ENCODE measurements at regions not wholly inside any gene's neighbourhood (a gene's known extent, or its start where the extent isn't known, plus 50 kb on each side); places are given as distances from the start of the nearest gene placed in this dataset.
"Not testable (repeated sequence)": the region's sequence is repeated elsewhere in the genome, so short reads cannot be mapped to it uniquely, and the experiment has no call there.

GRCh38 chr13:67932991-67933390, 702.9 kb upstream of the PCDH9 start:
- no peaks in the 10 kb centered on the region for H3K4me1 ChIP-seq (ENCODE audit: insufficient read depth, insufficient read length)
- TF ChIP-seq YY1 (IDR thresholded peaks at IDR 0.05; ENCODE audit: insufficient read depth, insufficient read length) = no peak
- no peak for TF ChIP-seq SUZ12 (IDR thresholded peaks at IDR 0.05; ENCODE audit: extremely low read depth, insufficient read depth, insufficient read length)
- TF ChIP-seq ZNF274 (IDR thresholded peaks at IDR 0.05; ENCODE audit: low read depth, low read length) = no peak
- DNase-seq (ENCODE audit: low read depth, low spot score) = no peak

GRCh38 chr13:67917291-67917987, 687.3 kb upstream of the PCDH9 start:
- Histone ChIP-seq H3K27me3 (ENCODE audit: insufficient read depth, insufficient read length) (no peaks in the 10 kb centered on the region), H3K9ac (ENCODE audit: insufficient read length, low read depth) (no peak overlapping the region), H3K4me1 (ENCODE audit: insufficient read depth, insufficient read length) (no peaks in the 10 kb centered on the region), H3K36me3 (ENCODE audit: insufficient read depth, insufficient read length, low read length) (no peaks in the 10 kb centered on the region), H3K9me3 (ENCODE audit: insufficient read depth, low read length) (no peaks in the 10 kb centered on the region), H3K4me3 (ENCODE audit: insufficient read length, low read depth) (no peak overlapping the region)
- TF ChIP-seq ZNF274 (IDR thresholded peaks at IDR 0.05; ENCODE audit: low read depth, low read length) (no peak), SUZ12 (IDR thresholded peaks at IDR 0.05; ENCODE audit: extremely low read depth, insufficient read depth, insufficient read length) (no peak), YY1 (IDR thresholded peaks at IDR 0.05; ENCODE audit: insufficient read depth, insufficient read length) (no peak)
- DNase-seq (ENCODE audit: low read depth, low spot score) = no peak

More at GRCh38 chr13:67932991-67933390, 702.9 kb upstream of the PCDH9 start:
- Histone ChIP-seq H3K4me3 (ENCODE audit: insufficient read length, low read depth) (no peak overlapping the region), H3K9me3 (ENCODE audit: insufficient read depth, low read length) (no peaks in the 10 kb centered on the region), H3K27me3 (ENCODE audit: insufficient read depth, insufficient read length) (no peaks in the 10 kb centered on the region), H3K9ac (ENCODE audit: insufficient read length, low read depth) (no peak overlapping the region), H3K36me3 (ENCODE audit: insufficient read depth, insufficient read length, low read length) (no peaks in the 10 kb centered on the region)

GRCh38 chr13:67916650-67917049, 686.5 kb upstream of the PCDH9 start:
- Histone ChIP-seq H3K4me3 (ENCODE audit: insufficient read length, low read depth) (no peak overlapping the region), H3K9me3 (ENCODE audit: insufficient read depth, low read length) (no peaks in the 10 kb centered on the region), H3K4me1 (ENCODE audit: insufficient read depth, insufficient read length) (no peaks in the 10 kb centered on the region), H3K36me3 (ENCODE audit: insufficient read depth, insufficient read length, low read length) (no peaks in the 10 kb centered on the region), H3K9ac (ENCODE audit: insufficient read length, low read depth) (no peak overlapping the region), H3K27me3 (ENCODE audit: insufficient read depth, insufficient read length) (no peaks in the 10 kb centered on the region)
- no peak for DNase-seq (ENCODE audit: low read depth, low spot score)
- TF ChIP-seq SUZ12 (IDR thresholded peaks at IDR 0.05; ENCODE audit: extremely low read depth, insufficient read depth, insufficient read length) (no peak), ZNF274 (IDR thresholded peaks at IDR 0.05; ENCODE audit: low read depth, low read length) (no peak), YY1 (IDR thresholded peaks at IDR 0.05; ENCODE audit: insufficient read depth, insufficient read length) (no peak)

GRCh38 chr13:67914535-67914934, 684.4 kb upstream of the PCDH9 start:
- TF ChIP-seq YY1 (IDR thresholded peaks at IDR 0.05; ENCODE audit: insufficient read depth, insufficient read length) = no peak
- TF ChIP-seq ZNF274 (IDR thresholded peaks at IDR 0.05; ENCODE audit: low read depth, low read length) = no peak
- no peak for TF ChIP-seq SUZ12 (IDR thresholded peaks at IDR 0.05; ENCODE audit: extremely low read depth, insufficient read depth, insufficient read length)
- Histone ChIP-seq H3K36me3 (ENCODE audit: insufficient read depth, insufficient read length, low read length) (no peaks in the 10 kb centered on the region), H3K4me3 (ENCODE audit: insufficient read length, low read depth) (no peak overlapping the region), H3K9me3 (ENCODE audit: insufficient read depth, low read length) (no peaks in the 10 kb centered on the region), H3K9ac (ENCODE audit: insufficient read length, low read depth) (no peak overlapping the region), H3K27me3 (ENCODE audit: insufficient read depth, insufficient read length) (no peaks in the 10 kb centered on the region), H3K4me1 (ENCODE audit: insufficient read depth, insufficient read length) (no peaks in the 10 kb centered on the region)
- DNase-seq (ENCODE audit: low read depth, low spot score) = no peak

- not testable (repeated sequence) for H3K9me3 ChIP-seq (ENCODE audit: insufficient read depth, low read length); H3K4me3 ChIP-seq (ENCODE audit: insufficient read length, low read depth); H3K4me1 ChIP-seq (ENCODE audit: insufficient read depth, insufficient read length); H3K27me3 ChIP-seq (ENCODE audit: insufficient read depth, insufficient read length); H3K9ac ChIP-seq (ENCODE audit: insufficient read length, low read depth); H3K36me3 ChIP-seq (ENCODE audit: insufficient read depth, insufficient read length, low read length)
- peak; percentile 0 for DNase-seq (ENCODE audit: low read depth, low spot score)
These were observed 672.8 kb upstream of the PCDH9 start for GRCh38 chr13:67902960-67903359.

- Histone ChIP-seq H3K9ac (ENCODE audit: insufficient read length, low read depth) (no peak overlapping the region), H3K36me3 (ENCODE audit: insufficient read depth, insufficient read length, low read length) (no peaks in the 10 kb centered on the region), H3K4me3 (ENCODE audit: insufficient read length, low read depth) (no peak overlapping the region), H3K27me3 (ENCODE audit: insufficient read depth, insufficient read length) (no peaks in the 10 kb centered on the region), H3K9me3 (ENCODE audit: insufficient read depth, low read length) (no peaks in the 10 kb centered on the region), H3K4me1 (ENCODE audit: insufficient read depth, insufficient read length) (no peaks in the 10 kb centered on the region)
- DNase-seq (ENCODE audit: low read depth, low spot score) = no peak
- no peak for TF ChIP-seq ZNF274 (IDR thresholded peaks at IDR 0.05; ENCODE audit: low read depth, low read length)
- TF ChIP-seq SUZ12 (IDR thresholded peaks at IDR 0.05; ENCODE audit: extremely low read depth, insufficient read depth, insufficient read length) = no peak
- no peak for TF ChIP-seq YY1 (IDR thresholded peaks at IDR 0.05; ENCODE audit: insufficient read depth, insufficient read length)
These were observed 650.8 kb upstream of the PCDH9 start for GRCh38 chr13:67880916-67881315.

- Histone ChIP-seq H3K4me1 (ENCODE audit: insufficient read depth, insufficient read length) (no peaks in the 10 kb centered on the region), H3K4me3 (ENCODE audit: insufficient read length, low read depth) (no peak overlapping the region), H3K9ac (ENCODE audit: insufficient read length, low read depth) (no peak overlapping the region), H3K9me3 (ENCODE audit: insufficient read depth, low read length) (no peaks in the 10 kb centered on the region), H3K27me3 (ENCODE audit: insufficient read depth, insufficient read length) (no peaks in the 10 kb centered on the region), H3K36me3 (ENCODE audit: insufficient read depth, insufficient read length, low read length) (no peaks in the 10 kb centered on the region)
- no peak for DNase-seq (ENCODE audit: low read depth, low spot score)
- TF ChIP-seq YY1 (IDR thresholded peaks at IDR 0.05; ENCODE audit: insufficient read depth, insufficient read length) (no peak), ZNF274 (IDR thresholded peaks at IDR 0.05; ENCODE audit: low read depth, low read length) (no peak), SUZ12 (IDR thresholded peaks at IDR 0.05; ENCODE audit: extremely low read depth, insufficient read depth, insufficient read length) (no peak)
These were observed 648.2 kb upstream of the PCDH9 start for GRCh38 chr13:67878376-67878775.
